ENCODE measurements at regions not wholly inside any gene's neighbourhood (a gene's known extent, or its start where the extent isn't known, plus 50 kb on each side); places are given as distances from the start of the nearest gene placed in this dataset.
"Not testable (repeated sequence)": the region's sequence is repeated elsewhere in the genome, so short reads cannot be mapped to it uniquely, and the experiment has no call there.

DNA sequence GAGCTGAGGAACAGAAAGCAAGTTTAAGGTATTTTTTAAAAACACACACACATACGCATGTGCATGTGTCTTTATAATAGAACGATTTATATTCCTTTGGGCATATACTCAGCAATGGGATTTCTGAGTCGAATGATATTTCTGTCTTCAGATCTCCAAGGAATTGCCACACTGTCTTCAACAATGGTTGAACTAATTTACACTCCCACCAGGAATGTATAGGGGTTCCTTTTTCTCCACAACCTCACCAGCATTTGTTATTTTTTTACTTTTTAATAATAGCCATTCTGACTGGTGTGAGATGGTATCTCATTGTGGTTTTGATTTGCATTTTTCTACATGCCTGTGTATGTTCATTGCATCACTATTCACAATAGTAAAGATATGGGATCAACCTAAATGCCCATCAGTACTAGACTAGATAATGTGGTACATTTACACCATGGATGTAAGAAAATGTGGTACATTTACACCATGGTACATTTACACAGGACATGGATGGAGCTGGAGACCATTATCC, 60.3 kb upstream of the MAP3K1 start:
- TF ChIP-seq, protein P1, sequence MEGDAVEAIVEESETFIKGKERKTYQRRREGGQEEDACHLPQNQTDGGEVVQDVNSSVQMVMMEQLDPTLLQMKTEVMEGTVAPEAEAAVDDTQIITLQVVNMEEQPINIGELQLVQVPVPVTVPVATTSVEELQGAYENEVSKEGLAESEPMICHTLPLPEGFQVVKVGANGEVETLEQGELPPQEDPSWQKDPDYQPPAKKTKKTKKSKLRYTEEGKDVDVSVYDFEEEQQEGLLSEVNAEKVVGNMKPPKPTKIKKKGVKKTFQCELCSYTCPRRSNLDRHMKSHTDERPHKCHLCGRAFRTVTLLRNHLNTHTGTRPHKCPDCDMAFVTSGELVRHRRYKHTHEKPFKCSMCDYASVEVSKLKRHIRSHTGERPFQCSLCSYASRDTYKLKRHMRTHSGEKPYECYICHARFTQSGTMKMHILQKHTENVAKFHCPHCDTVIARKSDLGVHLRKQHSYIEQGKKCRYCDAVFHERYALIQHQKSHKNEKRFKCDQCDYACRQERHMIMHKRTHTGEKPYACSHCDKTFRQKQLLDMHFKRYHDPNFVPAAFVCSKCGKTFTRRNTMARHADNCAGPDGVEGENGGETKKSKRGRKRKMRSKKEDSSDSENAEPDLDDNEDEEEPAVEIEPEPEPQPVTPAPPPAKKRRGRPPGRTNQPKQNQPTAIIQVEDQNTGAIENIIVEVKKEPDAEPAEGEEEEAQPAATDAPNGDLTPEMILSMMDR (IDR thresholded peaks at IDR 0.05; ENCODE audit: low read depth, low read length, missing control alignments): no peak
- H3K4me3 ChIP-seq (replicated peaks; ENCODE audit: low read depth, low read length): no peak overlapping the region
- DNase-seq (ENCODE audit: extremely low read depth, low read depth): no peak

GRCh38 chr5:56753588-56753987, 61.8 kb upstream of the MAP3K1 start:
- not testable (repeated sequence) for H3K4me3 ChIP-seq (replicated peaks; ENCODE audit: low read depth, low read length); DNase-seq (ENCODE audit: extremely low read depth, low read depth)

- TF ChIP-seq, protein P1 (IDR thresholded peaks at IDR 0.05; ENCODE audit: low read depth, low read length, missing control alignments): no peak
- DNase-seq (ENCODE audit: extremely low read depth, low read depth): no peak
- H3K4me3 ChIP-seq (replicated peaks; ENCODE audit: low read depth, low read length): no peak overlapping the region
These were observed 63.6 kb upstream of the MAP3K1 start for GRCh38 chr5:56751572-56752313.

GRCh38 chr5:56749842-56750241, 65.5 kb upstream of the MAP3K1 start:
- no peak overlapping the region for H3K4me3 ChIP-seq (replicated peaks; ENCODE audit: low read depth, low read length)
- no peak for DNase-seq (ENCODE audit: extremely low read depth, low read depth)
- TF ChIP-seq, protein P1 (IDR thresholded peaks at IDR 0.05; ENCODE audit: low read depth, low read length, missing control alignments): no peak

GRCh38 chr5:56746553-56747339, 68.6 kb upstream of the MAP3K1 start:
- TF ChIP-seq, protein P1 (IDR thresholded peaks at IDR 0.05; ENCODE audit: low read depth, low read length, missing control alignments): no peak
- no peak overlapping the region for H3K4me3 ChIP-seq (replicated peaks; ENCODE audit: low read depth, low read length)
- DNase-seq (ENCODE audit: extremely low read depth, low read depth): no peak

DNA sequence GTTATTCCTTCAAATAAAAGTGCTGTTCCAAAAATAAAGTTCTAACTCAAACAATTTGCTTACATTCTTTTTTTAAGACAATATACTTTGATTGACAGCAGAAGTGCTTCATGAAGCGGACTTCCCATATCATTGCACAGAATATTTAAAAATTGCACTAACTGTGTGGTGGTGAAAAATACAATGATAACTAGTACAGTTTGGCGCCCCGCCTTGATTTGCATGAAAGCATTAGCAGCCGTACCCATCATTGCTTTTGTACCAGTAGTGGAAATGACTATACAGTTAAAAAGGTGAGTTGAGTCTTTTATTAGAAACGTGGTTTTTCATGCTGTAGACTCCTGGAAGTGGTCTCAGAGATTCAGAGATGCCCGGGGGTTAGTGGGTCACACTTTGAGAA, 69.5 kb upstream of the MAP3K1 start:
- no peak for DNase-seq (ENCODE audit: extremely low read depth, low read depth)
- TF ChIP-seq, protein P1 (IDR thresholded peaks at IDR 0.05; ENCODE audit: low read depth, low read length, missing control alignments): no peak
- H3K4me3 ChIP-seq (replicated peaks; ENCODE audit: low read depth, low read length): no peak overlapping the region

DNA sequence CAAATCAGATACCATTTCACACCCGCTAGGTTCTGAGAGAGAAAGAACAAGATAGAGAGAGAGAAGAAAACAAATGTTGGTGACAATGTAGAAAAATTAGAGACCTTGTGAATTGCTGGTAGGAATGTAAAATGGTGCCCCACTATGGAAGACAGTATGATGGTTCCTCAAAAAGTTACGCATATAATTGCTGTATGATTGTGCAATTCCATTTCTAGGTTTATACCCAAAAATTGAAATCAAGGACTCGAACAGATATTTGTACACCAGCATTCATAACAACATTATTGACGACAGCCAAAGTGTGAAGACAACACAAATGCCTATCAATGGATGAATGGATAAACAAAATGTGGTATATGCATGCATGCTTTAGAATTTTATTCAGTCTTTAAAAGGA, 74.5 kb upstream of the MAP3K1 start:
- DNase-seq (ENCODE audit: extremely low read depth, low read depth): no peak
- H3K4me3 ChIP-seq (replicated peaks; ENCODE audit: low read depth, low read length): no peak overlapping the region
- TF ChIP-seq, protein P1 (IDR thresholded peaks at IDR 0.05; ENCODE audit: low read depth, low read length, missing control alignments): no peak
